GM18909 (cell line): ENCODE measurements at regions not wholly inside any gene's neighbourhood (a gene's known extent, or its start where the extent isn't known, plus 50 kb on each side); places are given as distances from the start of the nearest gene placed in this dataset.
A peak's percentile ranks its signal among the peaks of the same experiment; 100 is the strongest.
"Not testable (repeated sequence)": the region's sequence is repeated elsewhere in the genome, so short reads cannot be mapped to it uniquely, and the experiment has no call there.

Experiments used
- ATAC-seq: cut with Tn5 transposase; IDR thresholded peaks from one replicate; pipeline ENCODE4 v1.9.1; 2021; ENCODE audit warnings: mild to moderate bottlenecking; ENCODE audit not compliant: unreplicated experiment, poor library complexity

DNA sequence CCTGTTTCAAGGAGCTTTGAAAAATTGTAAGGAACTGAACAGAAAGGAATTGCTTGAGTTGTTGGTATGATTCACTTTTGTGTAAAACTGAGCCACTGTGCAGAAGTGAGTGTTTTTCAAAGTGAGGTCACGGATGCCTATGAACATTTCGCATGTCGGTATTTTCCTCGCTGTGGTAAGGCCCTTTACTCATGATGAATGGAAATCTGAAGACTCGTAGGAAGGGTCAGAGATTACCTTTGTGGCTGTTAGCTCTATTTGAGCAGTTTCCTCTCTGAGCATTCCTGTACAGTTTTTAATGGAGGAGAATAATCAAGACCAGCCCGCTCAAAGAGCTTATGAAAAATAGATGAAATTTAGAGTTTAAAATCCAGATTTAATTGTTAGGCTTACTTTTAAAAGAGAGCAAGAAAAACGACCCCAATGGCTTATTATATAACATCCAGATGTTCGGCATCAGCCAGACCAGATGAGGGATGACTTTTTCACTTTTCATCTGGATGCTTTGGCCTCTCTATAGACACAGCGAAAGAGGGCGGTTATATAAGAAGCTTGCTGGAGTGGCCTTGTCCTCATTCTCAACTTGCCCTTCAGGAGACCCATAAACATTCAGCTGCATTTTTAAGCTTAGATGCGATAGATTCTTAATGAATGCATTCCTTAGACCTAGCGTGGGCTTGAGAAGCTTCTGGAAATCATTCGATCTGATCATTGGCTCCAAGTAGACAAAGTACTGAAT lies 99.5 kb downstream of the CD83 start:
- ATAC-seq = no peak

DNA sequence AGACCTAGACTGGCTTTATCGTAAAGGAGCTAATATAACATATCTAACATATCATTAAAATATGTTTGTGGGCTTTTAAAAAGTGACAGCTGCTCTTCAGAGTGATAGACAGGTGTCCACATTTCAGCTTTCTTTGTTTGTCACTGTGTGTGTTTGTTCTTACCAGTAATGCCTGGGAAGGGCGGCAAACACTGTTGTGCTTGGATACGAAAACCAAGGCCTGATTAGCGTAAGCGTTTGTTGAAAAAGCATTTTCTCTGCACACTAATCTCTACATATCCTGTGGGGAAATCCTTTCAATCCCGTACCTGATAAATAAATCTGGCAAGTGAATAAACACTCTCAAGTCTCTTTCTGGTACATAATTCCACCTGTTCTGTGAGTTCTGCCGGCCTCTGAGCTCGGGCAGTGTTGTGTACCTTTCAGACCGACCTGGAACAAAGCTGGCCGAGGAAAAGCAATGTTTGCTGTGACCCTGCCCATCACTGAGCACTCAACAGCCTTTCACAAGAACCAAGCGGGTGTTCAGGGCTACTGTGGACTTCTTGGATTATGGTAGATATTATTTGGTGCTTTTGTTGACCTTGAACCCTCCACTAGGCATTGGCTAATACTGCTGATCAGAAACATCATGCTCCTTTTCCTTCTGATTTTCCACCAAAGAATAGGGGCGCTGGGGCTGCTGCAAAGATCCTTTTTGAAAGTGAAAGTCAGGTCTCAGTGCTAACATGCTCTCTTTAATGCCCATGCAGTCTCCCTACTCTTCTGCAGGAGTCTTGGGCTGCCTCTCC lies 100.4 kb downstream of the CD83 start:
- ATAC-seq = no peak

DNA sequence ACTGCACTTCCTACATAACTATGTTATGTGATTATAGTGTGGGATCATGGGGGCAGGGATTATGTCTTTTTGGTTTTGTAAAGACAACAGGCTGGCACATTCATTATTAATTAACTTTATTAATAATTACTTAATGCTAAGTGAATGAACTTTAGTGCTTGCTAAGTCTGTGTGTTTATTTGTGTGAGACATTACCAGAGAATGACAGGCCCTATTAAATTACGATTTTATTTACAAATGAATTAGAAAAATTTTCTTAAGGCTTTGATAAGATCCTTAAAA lies 100.9 kb downstream of the CD83 start:
- ATAC-seq = no peak

DNA sequence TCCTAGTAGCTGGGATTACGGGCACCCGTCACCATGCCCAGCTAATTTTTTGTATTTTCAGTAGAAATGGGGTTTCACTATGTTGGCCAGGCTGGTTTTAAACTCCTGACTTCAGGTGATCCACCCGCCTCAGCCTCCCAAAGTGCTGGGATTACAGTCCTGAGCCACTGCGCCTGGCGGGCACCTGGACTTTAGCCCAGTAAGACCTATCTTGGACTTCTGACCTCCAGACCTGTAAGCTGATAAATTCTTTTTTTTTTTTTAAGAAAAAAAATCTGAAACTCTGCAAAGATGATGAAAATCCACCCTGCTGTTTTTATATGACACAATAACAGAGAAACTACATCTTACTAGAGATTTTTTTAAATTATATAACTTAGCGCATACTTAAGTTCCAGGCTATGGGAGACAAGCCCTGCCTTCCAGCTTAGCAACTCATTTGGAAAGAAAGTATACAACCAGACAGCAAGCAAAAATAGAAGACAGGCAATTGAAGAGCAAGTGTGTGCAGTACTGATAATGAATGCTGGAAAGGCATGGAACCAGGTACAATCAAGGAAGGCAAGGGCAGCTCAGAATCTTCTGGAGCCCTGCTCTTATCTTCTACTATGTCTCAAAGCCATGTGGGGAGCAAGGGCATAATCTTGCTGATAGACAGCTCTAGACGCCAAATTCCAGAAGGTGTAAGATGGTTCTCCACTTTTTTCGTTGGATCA lies 104.2 kb downstream of the CD83 start:
- no peak for ATAC-seq

DNA sequence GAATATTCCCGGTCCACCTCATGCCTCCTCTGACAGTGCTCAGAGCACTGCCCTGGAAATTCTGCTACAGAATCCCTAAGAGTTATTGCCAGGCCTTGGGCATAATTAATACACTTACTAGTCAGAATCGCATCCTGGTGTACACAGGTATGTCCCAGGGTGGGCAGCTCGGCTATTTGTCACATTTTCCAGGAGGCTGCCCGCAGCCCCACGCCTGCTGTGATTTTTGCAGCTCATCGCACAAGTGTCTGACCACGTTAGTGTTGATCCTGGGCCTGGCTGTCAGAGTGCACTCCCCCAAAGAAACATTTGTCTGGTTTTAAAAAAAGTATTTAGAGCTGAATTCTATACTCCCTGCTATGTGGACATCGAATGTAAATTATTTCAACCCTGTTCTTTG lies 105.4 kb downstream of the CD83 start:
- ATAC-seq = no peak

DNA sequence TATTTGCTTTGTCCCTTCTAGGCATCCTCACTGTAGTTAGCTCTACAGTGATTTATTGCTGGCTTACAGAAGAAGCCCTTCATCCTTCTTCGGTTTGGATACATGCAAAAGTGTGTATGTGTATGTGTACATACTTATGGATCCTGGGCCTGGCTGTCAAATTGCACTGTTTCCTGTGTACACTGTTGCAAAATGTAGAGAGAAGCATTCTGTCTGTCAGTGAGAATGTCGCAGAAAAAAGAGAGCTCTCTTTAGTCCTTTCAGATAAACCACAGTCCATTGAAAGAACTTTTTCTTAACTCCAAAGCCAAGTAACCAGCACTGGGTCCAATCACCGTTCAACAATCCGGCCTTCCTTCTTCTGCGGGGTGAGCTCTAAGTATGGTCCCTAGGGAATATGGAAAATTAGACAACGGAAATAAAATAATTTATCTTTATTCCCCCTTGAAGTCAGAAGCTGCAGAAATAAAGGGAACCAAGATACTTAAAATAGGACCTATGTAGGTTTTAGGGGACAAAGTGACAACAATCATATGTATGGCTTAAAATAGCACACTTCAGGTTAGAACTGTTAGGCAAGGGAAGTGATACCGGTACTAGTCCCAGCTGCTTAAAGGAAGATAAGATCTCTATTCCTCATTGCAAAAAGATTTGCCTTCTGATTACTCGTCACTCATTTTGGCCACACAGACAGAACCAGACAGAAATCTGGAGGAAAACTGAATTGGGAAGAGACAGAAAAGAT lies 107.0 kb downstream of the CD83 start:
- no peak for ATAC-seq

DNA sequence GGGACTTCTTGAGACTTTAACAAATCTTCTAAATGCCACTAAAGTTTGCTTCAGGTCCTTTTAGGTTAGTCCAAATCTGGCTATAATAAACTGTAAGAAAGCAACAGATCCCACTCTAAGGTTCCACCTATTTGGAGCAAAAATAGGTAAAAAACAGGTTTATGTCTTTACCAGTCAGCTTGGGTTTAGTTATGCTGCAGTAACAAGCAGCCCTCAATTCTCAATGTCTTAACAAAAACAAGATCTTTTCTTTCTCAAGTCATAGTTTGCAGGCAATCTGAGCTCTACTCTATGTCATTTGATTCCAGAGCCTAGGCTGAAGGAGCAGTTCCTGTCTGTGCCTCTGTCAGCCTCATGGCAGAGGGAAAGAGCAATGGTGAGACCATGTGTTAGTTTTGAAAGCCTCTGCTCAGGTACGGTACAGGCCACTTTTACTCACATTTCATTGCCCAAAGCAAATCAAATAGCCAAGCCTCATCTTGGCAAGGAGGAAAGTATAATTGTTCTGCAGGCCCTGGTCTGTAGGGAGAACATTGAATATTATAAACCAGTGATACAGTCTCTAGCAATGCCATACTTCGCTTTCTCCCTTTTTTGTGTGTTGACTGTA lies 108.6 kb downstream of the CD83 start:
- no peak for ATAC-seq

DNA sequence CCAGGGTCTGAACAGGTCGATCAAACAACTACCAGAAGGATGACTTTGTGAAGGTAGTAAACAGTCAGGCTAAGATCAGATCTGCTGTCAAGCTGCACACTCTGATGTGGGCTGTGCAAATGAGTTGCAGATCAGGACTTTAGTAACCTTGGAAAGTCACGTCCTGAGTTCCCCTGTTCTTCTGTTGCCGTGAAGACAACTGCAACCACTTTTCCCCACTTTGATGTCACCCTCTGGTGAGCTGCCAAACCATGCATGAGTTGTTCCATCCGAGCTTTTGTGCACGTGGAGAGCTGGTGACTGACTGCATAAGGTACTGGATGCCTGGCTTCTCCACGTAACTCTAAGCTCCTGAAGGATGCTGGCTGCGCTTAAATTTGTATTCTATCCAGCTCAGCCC lies 111.0 kb downstream of the CD83 start:
- no peak for ATAC-seq

DNA sequence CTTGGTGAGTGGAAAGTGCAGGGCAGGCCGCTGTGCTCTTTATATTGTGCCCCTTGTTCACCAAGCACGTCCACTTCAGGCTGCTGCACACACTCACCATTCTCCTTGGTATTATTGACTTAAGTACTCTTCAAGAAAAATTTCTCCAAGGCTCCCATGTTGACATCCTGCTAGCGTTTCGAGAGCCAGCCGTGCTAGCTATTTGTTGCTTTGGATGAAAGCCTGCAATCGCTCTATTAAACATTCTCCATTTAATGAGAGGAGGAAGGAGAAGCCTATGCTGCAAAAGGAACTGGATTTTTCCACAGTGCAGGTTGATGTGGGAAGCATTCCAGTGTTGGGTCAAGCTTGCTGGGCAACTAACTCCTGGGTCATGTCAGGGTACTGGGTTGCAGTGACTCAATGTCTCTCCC lies 113.5 kb downstream of the CD83 start:
- ATAC-seq = no peak

DNA sequence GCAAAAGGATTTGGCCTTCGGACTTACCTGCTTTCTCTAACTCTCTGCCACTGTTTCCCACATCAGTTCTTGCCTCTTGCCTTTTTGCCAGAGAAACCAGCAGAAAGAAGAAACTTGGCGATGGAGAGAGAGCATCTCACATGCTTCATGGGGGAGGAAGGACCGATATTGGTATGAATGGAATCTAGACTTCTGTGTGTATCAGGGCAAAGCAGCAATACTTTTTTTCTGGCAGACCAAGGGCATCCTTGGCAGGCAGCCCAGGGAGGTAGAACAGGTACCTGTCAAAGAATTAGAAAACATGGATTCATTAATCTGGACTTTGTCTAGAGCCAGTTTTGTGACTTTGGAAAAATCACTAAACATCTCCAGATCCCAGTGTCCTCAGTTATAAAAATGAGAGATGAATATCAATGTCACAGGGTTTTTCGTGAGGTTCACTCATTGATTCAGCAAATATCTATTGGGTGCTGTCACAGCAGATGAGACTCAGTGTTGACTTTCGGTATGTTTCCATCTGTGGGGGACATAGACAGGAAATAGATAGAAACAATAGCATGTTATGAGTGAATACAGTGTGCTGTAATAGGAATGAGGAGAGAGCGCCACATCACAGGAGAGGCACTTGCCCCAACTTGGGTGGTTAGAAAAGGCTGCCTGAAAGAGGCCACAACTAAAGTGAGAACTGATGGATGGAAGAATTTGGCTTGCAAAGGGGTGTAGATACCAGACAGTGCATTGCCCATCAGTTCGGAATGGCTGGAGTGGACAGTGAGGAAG lies 114.1 kb downstream of the CD83 start:
- ATAC-seq = no peak

DNA sequence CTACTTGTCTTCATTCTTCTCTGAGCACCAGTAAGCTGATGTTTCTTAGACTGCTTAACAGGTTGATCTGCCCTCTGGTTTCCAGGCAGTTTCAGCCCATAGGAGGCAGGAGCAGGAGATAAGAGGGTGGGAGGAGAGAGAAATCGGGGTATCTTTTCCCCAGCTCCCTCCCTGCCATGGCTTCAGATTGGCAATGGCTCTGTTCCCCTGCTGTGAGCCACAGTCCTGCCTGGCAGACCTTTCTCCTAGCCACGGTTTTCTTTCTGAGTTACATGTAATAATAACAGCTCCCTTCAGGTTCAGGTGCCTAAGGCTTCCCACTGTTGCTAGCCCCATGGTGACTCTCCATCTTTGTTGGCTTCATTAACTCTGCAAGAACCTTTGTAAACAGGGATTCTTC lies 115.3 kb downstream of the CD83 start:
- no peak for ATAC-seq

DNA sequence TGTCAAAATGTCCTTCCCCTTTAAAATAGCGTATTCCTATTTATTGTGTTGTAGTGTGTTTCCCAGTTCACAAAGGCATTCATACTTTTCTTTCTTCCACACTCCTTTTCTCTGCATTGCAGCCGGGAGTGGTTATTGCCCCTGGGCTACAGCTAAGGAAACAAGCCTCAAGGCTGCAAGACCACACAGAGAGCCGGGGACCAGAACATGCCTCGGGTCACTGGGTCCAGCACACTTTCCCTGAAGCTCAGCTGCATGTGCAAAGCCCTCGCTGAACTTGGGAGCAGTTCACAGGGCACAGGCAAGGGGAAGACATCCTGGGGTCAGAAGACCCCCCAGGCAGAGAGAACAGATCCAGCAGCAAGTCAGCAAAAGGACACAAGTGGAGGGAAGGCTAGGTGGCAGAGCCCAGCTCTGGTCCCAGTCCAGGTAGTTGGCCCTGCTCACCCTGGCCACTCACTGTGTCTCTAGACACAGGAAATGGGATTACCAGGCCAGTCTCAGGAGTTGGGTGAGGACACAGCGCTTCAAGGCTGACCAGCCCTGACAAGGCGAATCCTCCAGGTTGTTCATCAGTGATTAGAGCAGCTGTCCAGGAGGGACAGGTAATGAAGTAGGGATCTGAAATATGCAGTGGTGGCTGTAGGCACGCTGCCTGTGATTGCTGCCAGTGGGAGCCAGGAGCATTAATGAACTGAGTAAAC lies 118.2 kb downstream of the CD83 start:
- no peak for ATAC-seq

DNA sequence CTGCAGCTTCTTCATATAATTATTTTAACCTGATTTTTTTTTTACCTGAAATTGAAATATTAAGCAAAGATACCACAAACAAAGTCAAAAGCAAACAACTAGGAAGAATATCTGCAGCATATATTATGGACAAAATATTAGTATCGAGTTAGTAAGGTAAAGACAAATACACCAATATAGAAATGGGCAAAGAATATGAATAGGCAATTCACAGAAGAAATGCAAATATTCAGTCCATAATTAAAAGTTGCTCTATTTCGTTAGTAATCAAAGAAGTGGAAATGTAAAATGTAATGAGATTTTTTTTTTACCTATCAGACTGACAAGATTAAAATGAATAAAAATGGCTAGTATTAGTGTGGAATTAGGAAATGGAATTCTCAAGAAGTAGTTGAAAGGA lies 121.5 kb downstream of the CD83 start:
- no peak for ATAC-seq

DNA sequence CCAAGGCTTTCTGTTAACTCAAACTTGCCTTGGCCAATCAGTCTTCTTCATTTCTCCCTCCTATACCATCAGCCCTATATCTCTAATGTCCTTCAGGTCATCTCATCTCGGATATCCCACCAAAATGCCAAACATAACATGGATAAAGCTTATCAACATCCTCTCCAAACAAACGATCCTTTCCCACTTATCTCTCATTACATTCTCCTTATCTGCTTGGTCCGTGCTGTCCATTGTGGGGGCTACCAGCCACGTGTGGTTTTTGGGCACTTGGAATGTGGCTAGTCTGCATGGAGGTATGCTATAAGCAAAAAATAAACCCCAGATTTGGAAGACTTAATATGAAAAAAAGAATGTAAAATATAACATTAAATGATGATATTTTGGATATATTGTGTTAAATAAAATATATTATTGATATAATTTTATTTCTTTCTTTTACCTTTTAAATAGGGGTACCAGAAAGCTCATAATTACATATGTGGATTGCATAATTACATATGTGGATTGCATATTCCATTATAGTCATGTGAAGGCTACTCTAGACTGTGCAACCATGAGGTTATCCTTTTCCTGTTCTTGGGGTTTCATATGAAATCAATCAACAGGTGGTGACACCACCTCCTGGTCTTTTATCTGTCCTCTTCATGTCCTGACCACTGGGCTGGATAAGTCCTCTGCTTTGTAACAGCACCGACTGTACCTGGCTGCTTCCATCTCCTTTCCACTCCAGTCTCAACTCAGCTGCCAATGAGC lies 123.0 kb downstream of the CD83 start:
- peak; percentile 14 for ATAC-seq

DNA sequence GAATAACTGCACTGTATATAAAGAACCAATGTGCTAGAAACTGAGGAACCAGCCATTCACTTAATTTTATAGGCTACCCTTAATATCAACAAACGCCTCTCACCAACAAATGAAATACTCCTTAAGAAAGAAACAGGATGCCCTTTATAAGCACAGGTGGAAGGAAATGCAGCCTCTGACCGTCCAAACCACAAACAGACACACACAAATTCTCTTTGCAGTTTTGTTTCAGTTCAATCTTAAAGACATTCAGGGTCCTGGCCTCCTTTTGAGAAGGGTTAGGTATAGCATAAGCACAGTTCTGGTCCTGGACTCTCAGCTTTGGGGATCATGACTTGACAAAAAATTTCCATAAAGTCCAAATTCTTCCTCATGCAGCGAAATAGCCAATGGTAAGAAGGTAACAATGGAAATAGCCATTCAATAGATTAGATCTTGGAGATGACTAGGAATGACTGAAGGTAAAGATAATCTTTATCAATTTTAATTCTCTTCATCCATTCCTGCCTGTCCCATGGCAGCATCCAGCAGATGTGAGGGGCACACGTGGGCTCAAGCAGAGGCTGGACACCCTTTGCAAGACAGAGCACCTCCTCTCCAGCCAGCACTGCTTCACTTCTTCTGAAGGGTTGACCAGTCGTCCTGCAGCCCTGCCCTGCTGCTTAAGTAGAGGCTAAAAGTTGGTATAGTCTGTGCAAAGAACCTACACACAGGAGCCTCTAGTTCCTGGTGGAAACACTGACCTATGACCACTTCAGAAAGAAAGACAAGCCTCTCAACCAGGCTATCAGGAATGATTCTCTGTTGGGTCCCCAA lies 123.9 kb downstream of the CD83 start:
- ATAC-seq = peak; percentile 47

DNA sequence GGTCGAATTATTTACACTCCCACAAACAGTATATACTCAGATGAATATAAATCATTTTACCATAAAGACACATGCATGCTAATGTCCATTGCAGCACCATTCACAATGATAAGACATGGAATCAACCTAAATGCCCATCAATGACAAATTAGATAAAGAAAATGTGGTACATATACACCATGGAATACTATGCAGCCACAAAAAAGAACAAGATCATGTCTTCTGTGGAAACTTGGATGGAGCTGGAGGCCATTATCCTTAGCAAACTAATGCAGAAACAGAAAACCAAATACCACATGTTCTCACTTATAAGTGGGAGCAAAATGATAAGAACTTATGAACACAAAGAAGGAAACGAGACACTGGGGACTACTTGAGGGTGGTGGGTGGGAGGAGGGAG lies 125.3 kb downstream of the CD83 start:
- not testable (repeated sequence) for ATAC-seq

DNA sequence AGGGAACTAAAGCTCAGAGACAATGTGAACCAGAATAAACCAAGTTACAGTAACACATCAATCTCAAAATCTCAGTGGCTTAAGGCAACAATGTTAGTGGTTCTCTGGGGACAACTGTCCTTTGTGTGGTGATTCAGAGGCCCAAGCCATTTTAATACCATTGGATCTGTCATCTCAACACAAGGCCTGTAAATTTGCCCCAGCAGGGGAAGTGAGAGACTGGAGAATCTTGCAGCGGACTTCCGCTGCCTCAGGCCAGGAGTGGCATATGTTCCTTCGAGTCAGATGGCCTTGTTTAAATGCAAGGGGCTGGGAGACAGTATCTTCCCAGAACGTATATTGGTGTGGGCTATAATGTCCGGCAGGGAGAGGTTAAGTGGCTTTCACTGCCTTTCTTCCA lies 126.0 kb downstream of the CD83 start:
- no peak for ATAC-seq

DNA sequence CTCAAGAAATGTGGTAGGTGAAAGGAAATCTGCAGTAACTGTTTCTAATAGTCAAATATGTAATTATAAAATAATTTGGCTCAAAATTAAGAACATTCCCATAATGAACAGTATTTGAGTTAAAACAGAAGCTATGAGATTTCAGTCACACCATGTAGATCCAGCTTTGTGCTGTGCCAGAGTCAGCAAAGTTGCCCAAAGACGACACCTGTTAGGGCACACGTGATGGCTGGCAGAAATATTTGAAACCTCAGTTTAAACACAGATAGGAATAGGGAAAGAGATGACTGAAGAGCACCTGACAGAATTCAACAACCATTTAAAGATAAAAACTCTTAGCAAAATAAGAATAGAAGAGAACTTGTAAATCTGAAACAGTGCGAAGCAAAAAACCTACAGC lies 129.3 kb downstream of the CD83 start:
- no peak for ATAC-seq
